Dedifferentiated amniotic fluid mesenchymal stem cell (primary cell): ENCODE measurements at regions not wholly inside any gene's neighbourhood (a gene's known extent, or its start where the extent isn't known, plus 50 kb on each side); places are given as distances from the start of the nearest gene placed in this dataset.

ENCODE experiments used
- DNase-seq: peaks from one replicate; pipeline ENCODE4 v3.0.0-alpha.2; 2016; ENCODE audit errors: extremely low spot score

DNA sequence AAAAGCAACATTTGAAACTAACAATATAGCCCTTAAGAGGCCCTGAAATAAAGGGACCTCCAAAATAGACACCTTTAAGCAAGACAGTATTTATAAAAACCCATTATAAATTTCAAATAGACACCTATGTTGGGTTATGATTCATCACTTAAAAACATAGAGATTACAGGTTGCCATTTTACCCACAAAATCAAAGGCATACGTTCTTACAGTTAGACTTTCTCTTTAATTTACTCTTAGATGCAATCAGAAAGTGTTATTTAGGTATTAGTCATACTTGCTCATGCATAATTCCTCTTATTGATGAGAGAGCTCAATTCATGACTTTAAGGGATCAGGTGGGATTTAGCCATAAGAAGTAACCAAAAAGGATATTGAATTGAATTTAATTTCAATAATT, 51.5 kb upstream of the TMEM200A start:
- no peak for DNase-seq

DNA sequence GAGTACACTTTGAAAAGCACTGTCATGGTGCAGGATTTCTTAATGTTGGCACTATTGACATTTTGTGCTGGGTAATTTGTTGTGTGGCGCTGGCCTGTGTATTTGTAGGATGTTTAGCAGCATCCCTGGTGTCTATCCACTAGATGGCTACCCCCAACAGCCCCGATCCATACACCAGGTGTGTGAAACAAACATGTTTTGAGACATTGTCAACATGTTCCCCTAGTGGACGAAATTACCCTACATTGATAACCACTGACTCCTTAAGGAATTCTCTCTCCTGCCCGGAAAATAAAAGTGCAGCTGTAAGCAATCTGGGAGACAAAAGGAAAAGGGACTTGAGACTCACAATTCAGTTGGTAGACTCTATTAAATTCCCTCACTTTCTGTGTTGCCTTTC, 52.6 kb upstream of the TMEM200A start:
- no peak for DNase-seq

GRCh38 chr6:130309028-130309427, 56.8 kb upstream of the TMEM200A start:
- no peak for DNase-seq

DNA sequence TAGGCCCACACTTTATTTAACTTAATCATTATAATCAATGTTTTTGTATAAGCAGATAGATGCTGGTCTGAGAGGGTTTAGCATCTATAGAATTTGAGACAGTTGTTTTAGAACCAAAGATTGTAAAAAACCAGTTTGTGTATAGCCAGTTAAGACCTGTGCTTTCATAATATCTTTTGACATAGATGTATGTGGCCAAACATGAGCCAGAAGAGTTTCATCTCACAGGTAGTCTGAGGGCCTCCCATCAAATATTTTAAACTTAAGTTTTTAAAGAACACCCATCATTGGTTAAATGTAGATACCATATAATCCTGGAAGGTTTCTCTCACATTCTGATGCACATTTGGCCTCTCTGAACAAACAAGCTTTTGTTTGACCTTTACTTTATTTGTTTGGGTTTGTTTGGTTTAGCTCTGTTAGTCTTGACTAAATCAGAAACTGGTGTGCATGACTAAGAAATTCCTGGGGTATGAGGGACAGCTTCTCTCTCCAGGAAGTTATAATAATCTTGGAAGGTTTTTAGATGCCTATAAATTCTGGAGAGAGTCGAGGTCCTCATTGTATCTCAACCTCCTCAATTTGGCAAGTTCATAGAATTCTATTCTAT, 58.0 kb upstream of the TMEM200A start:
- peak; percentile 81 for DNase-seq

- no peak for DNase-seq
Measured at GRCh38 chr6:130306377-130306776, 59.4 kb upstream of the TMEM200A start.

GRCh38 chr6:130303431-130303830, 62.4 kb upstream of the TMEM200A start:
- DNase-seq: peak; percentile 47

DNA sequence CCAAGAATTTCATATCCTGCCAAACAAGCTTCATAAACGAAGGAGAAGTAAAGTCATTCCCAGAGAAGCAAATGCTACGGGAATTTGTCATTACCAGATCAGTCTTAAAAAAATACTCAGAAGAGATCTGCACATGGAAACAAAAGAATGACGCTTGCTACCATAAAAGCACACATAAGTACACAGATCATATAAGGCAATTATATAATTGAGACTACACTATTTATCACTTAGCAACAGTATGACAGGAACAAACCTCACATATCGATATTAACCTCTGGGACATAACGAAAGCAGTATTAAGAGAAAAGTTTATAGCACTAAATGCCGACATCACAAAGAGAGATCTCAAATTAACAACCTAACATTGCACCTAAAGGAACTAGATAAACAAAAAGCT, 67.6 kb upstream of the TMEM200A start:
- no peak for DNase-seq

DNA sequence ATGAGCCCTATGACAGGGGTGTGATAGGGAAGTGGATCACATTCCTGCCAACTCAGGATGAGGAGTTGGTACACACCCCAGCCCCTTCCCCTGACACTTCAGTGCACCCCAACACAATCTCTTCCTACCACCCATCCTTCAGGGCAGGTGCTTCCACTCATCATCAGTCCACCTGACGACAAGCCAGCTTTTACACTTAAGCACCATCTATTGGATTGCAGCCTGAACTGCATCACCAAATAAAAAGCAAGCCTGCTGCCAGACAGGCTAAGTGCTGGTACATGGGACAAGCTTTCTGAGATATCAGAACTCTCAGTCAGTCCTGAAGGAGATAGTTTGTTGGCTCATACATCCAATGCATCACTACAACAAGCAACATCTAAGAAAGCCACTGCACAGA, 69.0 kb upstream of the TMEM200A start:
- DNase-seq: no peak

- DNase-seq: peak; percentile 63
Measured at GRCh38 chr6:130293800-130294199, 71.0 kb upstream of the SAMD3 start.

GRCh38 chr6:130288065-130288464, 65.3 kb upstream of the SAMD3 start:
- DNase-seq: no peak

DNA sequence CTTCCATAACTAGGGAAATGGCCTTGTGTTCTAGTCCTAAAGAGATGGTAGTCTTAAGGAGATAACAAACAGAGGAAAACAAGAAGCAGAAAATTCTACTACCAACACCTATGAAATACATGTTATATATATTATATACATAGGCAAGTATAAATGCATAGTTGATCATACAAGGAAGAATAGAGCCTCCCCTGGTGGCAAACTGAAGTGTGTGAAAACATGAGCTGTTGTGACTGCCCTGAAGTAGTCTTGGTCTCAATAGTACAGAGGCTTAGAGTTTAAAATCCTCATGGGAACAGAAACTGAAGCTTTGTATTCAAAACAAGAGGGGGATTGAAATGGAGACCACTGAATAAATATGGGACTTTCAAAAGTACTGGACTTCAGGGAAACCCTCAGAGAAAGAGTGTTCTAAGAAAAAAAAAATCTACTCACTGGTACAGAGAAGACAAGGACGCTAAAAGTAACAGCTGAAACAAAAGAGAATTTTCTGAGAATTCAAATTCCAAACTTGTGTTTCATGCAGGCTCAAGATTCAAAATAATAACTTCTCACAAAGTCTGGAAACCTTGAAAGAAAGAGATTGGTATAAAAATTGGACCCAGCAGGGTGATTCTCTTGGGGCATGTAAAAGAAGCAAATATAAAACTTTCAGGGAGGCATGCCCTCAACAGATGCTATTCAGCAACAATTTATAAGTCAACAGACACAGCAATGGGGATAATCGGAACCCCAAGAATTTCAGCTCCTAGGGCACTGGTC, 59.7 kb upstream of the SAMD3 start:
- no peak for DNase-seq

DNA sequence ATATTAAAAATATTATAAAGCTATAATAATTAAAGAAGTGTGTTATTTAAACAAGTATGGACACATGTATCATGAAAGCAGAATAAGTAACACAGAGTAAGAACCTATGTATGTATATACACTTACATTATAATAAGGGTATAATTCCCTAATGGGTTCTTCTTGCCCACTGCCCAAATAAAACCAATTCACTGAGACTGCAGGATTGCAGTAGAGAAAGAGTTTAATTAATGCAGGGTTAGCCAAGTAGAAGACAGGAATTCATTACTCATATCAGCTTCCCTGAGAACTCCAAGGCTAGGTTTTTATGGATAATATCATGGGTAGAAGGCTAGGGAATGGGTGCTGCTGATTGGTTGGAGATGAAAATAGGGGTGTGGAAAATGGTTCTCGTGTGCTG, 53.8 kb upstream of the SAMD3 start:
- DNase-seq: no peak

- no peak for DNase-seq
Measured at GRCh38 chr6:130274007-130274406, 51.3 kb upstream of the SAMD3 start.
